Stimulated activated CD8-positive, alpha-beta memory T cell treated with anti-CD3 and anti-CD28 coated beads, Interleukin-4, amount 100 ng/mL, for 48 hours (primary cell): ENCODE measurements at regions not wholly inside any gene's neighbourhood (a gene's known extent, or its start where the extent isn't known, plus 50 kb on each side); places are given as distances from the start of the nearest gene placed in this dataset.

ENCODE experiments used
- DNase-seq: peaks from one replicate; pipeline ENCODE4 v3.0.0-alpha.2; 2020

DNA sequence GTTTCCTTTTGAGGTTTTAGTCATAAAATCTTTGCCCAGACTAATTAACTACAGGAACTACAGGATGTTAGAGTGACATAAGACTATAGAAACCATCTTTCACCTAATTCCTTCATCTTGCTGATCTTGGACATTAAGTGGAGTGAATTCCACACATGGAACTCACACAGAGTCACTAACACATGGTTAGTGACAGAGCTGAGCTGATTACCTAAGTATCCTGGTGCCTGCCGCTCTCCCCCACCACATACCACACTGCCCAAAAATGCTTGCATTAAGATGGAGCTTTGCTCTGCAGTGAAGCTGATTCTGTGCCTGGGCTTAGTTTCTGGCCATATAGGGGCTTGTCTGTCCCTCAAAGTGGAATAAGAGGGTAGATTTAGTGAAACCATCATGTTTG, 332.9 kb upstream of the NT5C1B start:
- no peak for DNase-seq

DNA sequence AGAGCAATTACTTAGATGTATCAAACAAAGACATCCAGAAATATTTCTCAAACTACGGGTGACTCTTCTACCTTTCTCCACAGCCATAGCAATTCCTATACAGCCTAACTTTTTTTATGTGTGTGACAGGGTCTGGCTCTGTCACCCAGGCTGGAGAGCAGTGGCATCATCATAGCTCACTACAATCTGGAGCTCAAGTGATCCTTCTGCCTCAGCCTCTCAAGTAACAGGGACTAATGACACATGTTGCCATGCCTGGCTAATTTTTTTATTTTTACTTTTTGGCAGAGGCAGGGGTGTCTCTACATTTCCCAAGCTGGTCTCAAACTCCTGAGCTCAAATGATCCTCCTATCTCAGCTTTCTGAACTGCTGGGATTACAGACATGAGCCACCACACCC, 328.9 kb upstream of the NT5C1B start:
- no peak for DNase-seq

- DNase-seq: no peak
These were observed 325.9 kb upstream of the NT5C1B start for GRCh38 chr2:18915227-18915626.

- no peak for DNase-seq
These were observed 324.1 kb upstream of the NT5C1B start for GRCh38 chr2:18913512-18913911.

DNA sequence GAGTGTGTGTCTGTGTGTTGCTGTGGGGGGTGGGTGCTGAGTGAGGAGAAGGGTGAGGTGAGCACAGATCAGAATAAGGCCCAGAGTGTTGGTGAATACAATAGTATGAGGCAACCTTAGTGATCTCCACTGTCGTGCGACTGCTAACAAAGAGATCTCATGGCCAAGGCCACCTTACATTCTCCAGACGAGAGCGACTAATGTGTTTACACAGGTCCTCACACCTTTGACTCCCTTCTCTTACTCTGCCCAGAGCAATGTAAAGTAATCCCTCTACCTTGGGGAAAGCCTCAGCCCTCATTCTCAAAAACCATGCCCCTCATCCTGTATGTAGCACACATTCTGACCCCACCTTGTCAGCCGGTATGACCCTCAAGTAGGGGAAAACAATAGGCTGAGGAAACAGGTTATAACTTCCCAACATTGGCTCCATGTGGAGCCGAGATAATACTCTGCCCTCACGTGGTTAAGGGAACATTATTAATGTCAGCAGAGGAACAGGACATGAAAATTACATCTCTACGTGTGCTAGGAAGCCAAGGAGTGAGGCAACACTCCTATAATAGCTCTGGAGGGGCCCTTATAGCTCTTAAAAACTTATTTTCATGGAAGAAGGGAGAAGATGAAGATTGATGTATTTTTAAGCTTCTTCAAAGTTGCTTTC, 323.0 kb upstream of the NT5C1B start:
- no peak for DNase-seq

DNA sequence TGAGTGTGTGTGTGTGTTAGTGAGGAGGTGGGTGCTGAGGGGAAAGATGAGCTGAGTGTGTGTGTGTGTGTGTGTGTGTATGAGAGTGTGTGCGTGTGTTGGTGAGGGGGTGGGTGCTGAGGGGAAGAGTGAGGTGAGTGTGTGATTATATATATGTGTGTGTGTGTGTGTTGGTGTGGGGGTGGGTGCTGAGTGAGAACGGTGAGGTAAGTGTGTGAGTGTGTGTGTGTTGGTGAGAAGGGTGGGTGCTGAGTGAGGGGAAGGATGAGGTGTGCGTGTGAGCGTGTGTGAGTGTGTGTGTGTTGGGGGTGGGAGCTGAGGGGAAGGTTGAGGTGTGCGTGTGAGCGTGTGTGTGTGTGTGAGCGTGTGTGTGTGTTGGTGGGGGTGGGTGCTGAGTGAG, 322.0 kb upstream of the NT5C1B start:
- no peak for DNase-seq

DNA sequence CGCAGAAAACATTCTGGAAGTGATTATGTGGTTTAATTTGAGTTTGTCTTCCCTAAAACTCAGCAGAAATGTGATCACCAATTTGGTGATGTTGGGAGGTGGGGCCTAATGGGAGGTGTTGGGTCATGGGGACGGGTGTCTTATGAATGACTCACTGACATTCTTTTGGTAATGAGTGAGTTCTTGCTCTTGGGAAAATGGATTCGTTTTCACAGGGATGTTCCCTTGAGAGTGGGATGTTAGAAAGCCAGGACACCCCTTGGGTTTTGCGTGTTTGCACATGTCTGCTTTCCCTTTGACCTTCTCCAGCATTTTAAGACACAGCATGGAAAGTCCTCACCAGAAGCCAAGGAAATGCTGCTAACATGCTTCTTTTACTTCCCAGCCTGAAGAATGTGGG, 321.5 kb upstream of the NT5C1B start:
- no peak for DNase-seq

- DNase-seq: no peak
These were observed 318.6 kb upstream of the NT5C1B start for GRCh38 chr2:18907937-18908336.

DNA sequence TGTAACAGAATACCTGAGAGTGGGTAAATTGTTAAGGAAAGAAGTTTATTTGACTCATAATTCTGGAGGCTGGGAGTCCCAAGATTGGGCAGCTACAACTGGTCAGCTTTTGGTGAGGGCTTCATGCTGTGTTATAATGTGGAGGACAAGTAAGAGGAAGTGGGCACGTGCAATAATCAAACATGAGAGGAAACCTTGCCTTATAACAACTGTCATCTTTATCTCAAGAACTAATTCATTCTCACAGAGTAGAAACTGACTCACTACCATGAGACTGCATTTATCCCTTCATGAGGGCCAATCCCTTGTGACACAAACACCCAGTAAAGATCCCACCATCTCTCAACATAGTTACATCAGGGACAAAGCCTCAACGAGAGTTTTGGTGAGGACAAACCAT, 318.1 kb upstream of the NT5C1B start:
- no peak for DNase-seq

DNA sequence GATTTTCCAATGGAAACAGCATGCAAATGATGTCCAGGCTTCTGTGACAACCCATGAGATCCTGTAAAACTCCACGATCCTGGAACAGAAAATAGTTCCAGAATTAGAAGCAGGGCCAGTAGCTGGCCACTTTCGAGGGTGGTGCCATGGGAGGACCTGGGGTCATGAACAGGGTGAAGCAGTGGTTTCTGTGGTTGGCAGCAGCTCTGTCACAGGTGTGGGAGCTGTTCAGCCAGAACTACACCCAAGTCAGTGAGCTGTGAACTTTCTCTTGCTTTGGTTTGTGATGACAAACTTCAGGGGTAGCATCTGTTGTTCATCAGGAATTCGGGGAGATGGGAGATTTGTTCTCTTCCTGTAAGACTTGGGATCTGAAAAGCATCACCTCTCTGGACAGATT, 314.4 kb upstream of the NT5C1B start:
- no peak for DNase-seq

GRCh38 chr2:18901242-18901641, 311.9 kb upstream of the NT5C1B start:
- DNase-seq: no peak

DNA sequence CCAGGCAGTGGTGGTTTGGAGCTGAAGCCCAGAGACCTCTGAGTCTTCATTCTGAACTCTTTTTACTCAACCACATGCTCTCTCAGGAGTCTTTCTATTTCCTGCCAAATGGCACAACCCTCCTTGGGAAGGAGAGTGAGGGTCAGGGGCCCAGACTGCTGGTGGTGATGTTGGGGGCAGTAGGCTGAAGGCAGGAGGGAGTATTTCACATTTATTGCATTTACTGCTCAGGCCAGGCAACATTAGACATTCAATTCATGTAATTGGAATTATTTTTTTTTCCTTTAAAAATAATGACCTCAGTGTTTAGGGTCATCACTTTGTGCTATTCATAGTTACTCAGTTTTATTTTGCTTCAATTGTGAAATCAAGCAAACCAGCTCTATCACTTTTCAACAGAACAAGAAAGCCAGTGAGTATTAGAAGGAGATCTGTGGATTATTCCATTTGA, 311.3 kb upstream of the NT5C1B start:
- DNase-seq: no peak

DNA sequence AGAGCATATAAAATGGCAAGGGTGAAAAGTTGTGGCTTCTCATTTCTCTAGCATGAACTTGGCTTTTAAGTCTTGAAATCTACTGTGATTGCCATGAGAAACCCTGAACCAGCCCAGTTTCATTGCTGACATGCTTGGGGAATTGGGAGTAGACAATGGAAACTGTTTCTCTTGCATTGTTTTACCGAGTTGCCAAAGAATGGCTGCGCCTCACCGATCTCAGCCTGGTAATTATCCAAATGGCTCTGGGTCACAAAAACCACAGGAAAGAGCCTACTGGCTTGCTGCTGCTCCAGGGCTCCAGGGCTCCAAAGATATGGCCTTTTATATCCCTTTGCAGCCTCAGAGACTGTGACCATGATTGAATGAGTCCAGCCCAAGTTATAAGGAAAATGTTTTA, 310.4 kb upstream of the NT5C1B start:
- DNase-seq: no peak

DNA sequence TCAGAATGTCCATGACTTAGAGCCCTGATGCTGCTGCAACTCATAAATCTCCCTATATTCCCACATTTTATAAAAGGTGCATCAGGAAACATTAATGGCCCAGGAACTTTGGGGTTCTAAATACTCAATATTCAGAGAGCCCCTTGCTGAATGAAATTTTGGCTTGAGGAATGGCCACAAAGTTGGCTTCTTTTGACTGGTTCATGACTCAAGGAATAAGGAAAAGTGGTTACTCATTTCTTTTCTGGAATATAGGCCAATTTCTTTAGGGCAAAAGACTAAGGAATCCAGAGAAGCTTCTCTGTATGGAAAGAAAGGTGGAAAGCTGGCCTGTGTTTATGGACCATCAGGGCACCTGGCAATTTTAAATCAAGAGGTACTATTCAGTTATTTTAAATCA, 308.9 kb upstream of the NT5C1B start:
- DNase-seq: no peak

DNA sequence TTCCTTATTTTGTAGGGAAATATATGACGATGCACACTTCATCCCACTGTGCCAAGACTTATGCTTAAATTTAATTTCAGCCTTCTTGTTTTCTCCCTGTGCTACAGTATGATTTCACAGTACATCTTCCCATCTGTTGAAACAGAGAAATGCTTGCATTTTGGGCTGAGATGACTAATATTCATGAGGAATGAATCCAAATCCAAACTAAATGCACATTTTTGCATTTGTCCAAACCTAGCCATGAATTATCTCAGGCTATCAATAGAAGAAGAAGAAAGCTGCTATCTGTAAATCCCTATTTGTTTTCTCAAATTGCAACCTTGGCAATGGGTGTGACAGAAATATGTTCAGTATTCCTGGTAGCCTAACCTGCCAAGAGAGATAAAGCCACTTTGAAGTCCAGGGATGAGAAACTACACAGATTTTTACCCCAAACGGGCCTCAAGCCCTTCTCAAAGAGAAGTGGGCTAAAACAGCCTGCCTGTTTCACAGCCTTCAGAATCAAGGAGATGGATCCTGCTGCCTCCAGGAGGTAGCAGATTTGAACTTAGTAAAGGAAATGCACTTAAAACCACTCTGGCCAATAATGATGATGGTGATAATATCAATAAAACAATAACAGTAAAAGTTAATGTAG, 306.9 kb upstream of the NT5C1B start:
- DNase-seq: no peak

- no peak for DNase-seq
These were observed 302.4 kb upstream of the NT5C1B start for GRCh38 chr2:18891600-18892345.

- DNase-seq: no peak
These were observed 300.4 kb upstream of the NT5C1B start for GRCh38 chr2:18889565-18890332.

GRCh38 chr2:18885457-18885856, 296.1 kb upstream of the NT5C1B start:
- no peak for DNase-seq

- no peak for DNase-seq
These were observed 294.5 kb upstream of the NT5C1B start for GRCh38 chr2:18883616-18884456.

DNA sequence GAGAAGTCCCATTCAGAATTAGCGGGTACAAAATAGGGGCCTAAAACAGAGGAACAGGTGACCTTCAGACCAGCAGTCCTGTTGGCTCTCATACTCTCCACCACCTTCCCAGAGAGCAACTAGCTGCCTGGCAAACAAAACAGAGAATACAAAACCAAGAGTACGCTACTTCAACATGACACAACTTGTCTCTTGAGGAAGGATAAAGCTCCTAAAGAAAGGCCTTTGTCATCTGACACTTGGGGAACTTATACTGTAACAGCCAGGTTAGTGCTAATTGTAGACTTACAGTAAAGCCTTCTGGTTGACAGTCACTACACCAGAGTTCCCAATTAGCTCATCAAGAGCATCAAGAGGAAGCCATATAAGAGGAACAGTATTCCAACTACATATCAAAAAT, 282.1 kb upstream of the NT5C1B start:
- no peak for DNase-seq

DNA sequence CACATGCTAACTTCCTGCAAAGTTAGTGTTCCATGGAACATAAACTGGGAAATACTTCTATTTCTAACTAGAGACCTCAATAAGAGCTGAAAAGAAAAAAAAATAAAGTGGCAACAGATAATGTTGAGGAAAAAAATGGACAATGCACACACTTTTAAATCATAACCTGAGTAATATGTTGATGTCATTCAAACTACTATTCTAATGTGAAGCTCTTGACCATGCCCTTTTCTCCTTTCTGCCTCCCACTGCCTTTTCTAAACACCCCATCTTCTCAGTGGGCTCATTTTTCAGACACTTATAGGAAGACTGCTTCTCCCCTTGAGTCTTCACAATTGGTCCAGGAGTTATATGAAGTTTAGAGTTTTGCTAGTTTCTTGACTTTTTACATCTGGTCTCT, 280.9 kb upstream of the NT5C1B start:
- no peak for DNase-seq

- no peak for DNase-seq
These were observed 272.6 kb upstream of the NT5C1B start for GRCh38 chr2:18861951-18862350.

DNA sequence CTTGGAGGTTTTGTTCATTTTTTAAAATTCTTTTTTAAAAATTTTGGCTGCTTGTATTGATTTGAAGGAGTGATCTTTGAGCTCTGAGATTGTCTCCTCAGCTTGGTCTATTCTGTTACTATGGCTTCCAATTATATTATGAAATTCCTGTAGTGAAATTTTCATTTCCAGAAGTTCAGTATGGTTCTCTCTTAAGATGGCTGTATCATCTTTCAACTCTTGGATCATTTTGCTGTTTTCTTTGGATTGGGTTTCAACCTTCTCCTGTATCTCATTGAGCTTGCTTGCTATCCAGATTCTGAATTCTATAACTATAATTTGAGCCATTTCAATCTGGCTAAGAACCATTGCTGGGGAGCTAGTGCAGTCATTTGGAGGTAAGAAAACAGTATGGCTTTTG, 270.8 kb upstream of the NT5C1B start:
- DNase-seq: no peak
